ENCODE measurements at regions not wholly inside any gene's neighbourhood (a gene's known extent, or its start where the extent isn't known, plus 50 kb on each side); places are given as distances from the start of the nearest gene placed in this dataset.

DNA sequence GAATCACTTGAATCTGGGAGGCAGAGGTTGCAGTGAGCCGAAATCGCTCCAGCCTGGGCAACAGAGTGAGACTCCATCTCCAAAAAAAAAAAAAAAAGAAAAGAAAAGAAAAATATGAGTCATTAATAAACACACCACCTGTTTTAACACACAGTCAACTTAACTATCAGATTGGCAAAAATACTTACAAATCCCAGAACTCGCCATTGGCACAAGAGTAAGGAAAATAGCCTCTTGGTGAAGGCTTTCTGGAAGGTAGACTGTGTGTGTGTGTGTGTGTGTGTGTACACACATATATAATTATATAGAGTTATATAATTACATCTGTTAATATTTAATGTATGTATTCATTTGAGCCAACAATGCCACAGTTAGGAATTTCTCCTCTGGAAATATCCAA, 63.7 kb upstream of the UXS1 start:
- TF ChIP-seq EP300 (IDR thresholded peaks at IDR 0.05) = no peak
- no peak for TF ChIP-seq CTCF (IDR thresholded peaks at IDR 0.05)
- TF ChIP-seq POLR2A (IDR thresholded peaks at IDR 0.05) = no peak
